Activated B cell treated with CpG ODN at 0.5 μM for 24 hours (primary cell): ENCODE measurements at regions not wholly inside any gene's neighbourhood (a gene's known extent, or its start where the extent isn't known, plus 50 kb on each side); places are given as distances from the start of the nearest gene placed in this dataset.

ENCODE experiments used
- ATAC-seq: fragments of 200-7000 bp; cut with Tn5 transposase; one replicate; pipeline ENCODE4 v1.10.0; 2021; ENCODE audit warnings: low read depth, mild to moderate bottlenecking, moderate library complexity
- CTCF ChIA-PET: fragments of 350-600 bp; sonication (Branson Sonifier 250); formaldehyde crosslinking; loops from one replicate; lab custom pipeline; 2021; ENCODE audit warnings: antibody characterized with exemption; lab: Charles Lee
- POLR2A ChIA-PET: fragments of 350-600 bp; sonication (Branson Sonifier 250); formaldehyde crosslinking; loops from one replicate; lab custom pipeline; 2021; ENCODE audit warnings: antibody characterized with exemption; lab: Charles Lee
- DNase-seq: peaks from one replicate; pipeline ENCODE4 v3.0.0; 2022
- H3K27ac Mint-ChIP-seq: one replicate; pipeline ENCODE4 v1.8.0; 2020; ENCODE audit warnings: mixed read lengths
- H3K27me3 Mint-ChIP-seq: one replicate; pipeline ENCODE4 v1.8.0; 2021; ENCODE audit warnings: mixed read lengths
- H3K36me3 Mint-ChIP-seq: one replicate; pipeline ENCODE4 v1.8.0; 2021; ENCODE audit warnings: low read depth, mixed read lengths
- H3K4me1 Mint-ChIP-seq: one replicate; pipeline ENCODE4 v1.8.0; 2021; ENCODE audit warnings: mixed read lengths
- H3K4me3 Mint-ChIP-seq: one replicate; pipeline ENCODE4 v1.8.0; 2020; ENCODE audit warnings: mild to moderate bottlenecking, mixed read lengths
- H3K9me3 Mint-ChIP-seq: one replicate; pipeline ENCODE4 v1.8.0; 2020; ENCODE audit warnings: mixed read lengths
- CTCF ChIP-seq: fragments of 200-600 bp; IDR thresholded peaks from one replicate; pipeline ENCODE4 v1.8.0; 2022; ENCODE audit warnings: antibody characterized with exemption, mild to moderate bottlenecking
- intact Hi-C: fragments of 100-400 bp; cut with micrococcal nuclease; formaldehyde crosslinking; loops from one replicate; pipeline ENCODE4 v1.15.1; 2024

- no peaks in the 10 kb centered on the region for H3K4me1 Mint-ChIP-seq
- DNase-seq (no peak), ATAC-seq (no peak)
- H3K4me3 Mint-ChIP-seq, result no peak overlapping the region
- H3K36me3 Mint-ChIP-seq, result no peaks in the 10 kb centered on the region
- ChIA-PET POLR2A (no interaction called here), CTCF (interaction anchor here (0.7 kb wide), 1 partner anchor 12 kb away, joined by 3 read pairs; no protein-coding TSS in a partner anchor)
- intact Hi-C loops, result no loop called here
- H3K27me3 Mint-ChIP-seq, result no peaks in the 10 kb centered on the region
- H3K9me3 Mint-ChIP-seq, result peaks cover 10% of the 10 kb centered on the region
- H3K27ac Mint-ChIP-seq, result no peak overlapping the region
- no peak for TF ChIP-seq CTCF
Measured at GRCh38 chr15:46525984-46526725, 891.3 kb downstream of the SQOR start.

GRCh38 chr15:46526726-46527110, 891.9 kb downstream of the SQOR start:
- TF ChIP-seq CTCF, result no peak
- ATAC-seq, result no peak
- Mint-ChIP-seq H3K27me3 (no peaks in the 10 kb centered on the region), H3K27ac (no peak overlapping the region), H3K4me3 (no peak overlapping the region), H3K36me3 (no peaks in the 10 kb centered on the region), H3K4me1 (no peaks in the 10 kb centered on the region), H3K9me3 (peaks cover 11% of the 10 kb centered on the region)
- POLR2A ChIA-PET, result no interaction called here
- intact Hi-C loops, result no loop called here
- CTCF ChIA-PET, result interaction anchor here (0.7 kb wide), 1 partner anchor 13 kb away, joined by 3 read pairs; no protein-coding TSS in a partner anchor
- DNase-seq, result no peak

- ATAC-seq (no peak), DNase-seq (no peak)
- H3K27ac Mint-ChIP-seq, result no peak overlapping the region
- intact Hi-C loops, result no loop called here
- peaks cover 11% of the 10 kb centered on the region for H3K9me3 Mint-ChIP-seq
- ChIA-PET CTCF (no interaction called here), POLR2A (no interaction called here)
- TF ChIP-seq CTCF, result no peak
- no peaks in the 10 kb centered on the region for H3K27me3 Mint-ChIP-seq
- no peak overlapping the region for H3K4me3 Mint-ChIP-seq
- no peaks in the 10 kb centered on the region for H3K36me3 Mint-ChIP-seq
- H3K4me1 Mint-ChIP-seq, result no peaks in the 10 kb centered on the region
Measured at GRCh38 chr15:46543626-46544025, 908.8 kb downstream of the SQOR start.

GRCh38 chr15:46548989-46549388, 914.2 kb downstream of the SQOR start:
- CTCF ChIA-PET, result no interaction called here

GRCh38 chr15:46552316-46552715, 917.5 kb downstream of the SQOR start:
- no peaks in the 10 kb centered on the region for H3K36me3 Mint-ChIP-seq
- ChIA-PET CTCF (no interaction called here), POLR2A (no interaction called here)
- no peaks in the 10 kb centered on the region for H3K27me3 Mint-ChIP-seq
- no peaks in the 10 kb centered on the region for H3K4me1 Mint-ChIP-seq
- no peak overlapping the region for H3K4me3 Mint-ChIP-seq
- ATAC-seq, result no peak
- no peak overlapping the region for H3K27ac Mint-ChIP-seq
- no peak for DNase-seq
- intact Hi-C loops, result no loop called here
- no peak for TF ChIP-seq CTCF
- peaks cover 13% of the 10 kb centered on the region for H3K9me3 Mint-ChIP-seq

More at GRCh38 chr15:46548989-46549388, 914.2 kb downstream of the SQOR start:
- POLR2A ChIA-PET, result no interaction called here
- Mint-ChIP-seq H3K36me3 (no peaks in the 10 kb centered on the region), H3K4me1 (no peaks in the 10 kb centered on the region), H3K27ac (no peak overlapping the region), H3K4me3 (no peak overlapping the region), H3K9me3 (peaks cover 5% of the 10 kb centered on the region), H3K27me3 (no peaks in the 10 kb centered on the region)
- no peak for DNase-seq
- intact Hi-C loops, result no loop called here
- no peak for ATAC-seq
- no peak for TF ChIP-seq CTCF
